Subcutaneous abdominal adipose tissue (tissue), 5 donors: ENCODE measurements at regions not wholly inside any gene's neighbourhood (a gene's known extent, or its start where the extent isn't known, plus 50 kb on each side); places are given as distances from the start of the nearest gene placed in this dataset.
"Not testable (repeated sequence)": the region's sequence is repeated elsewhere in the genome, so short reads cannot be mapped to it uniquely, and the experiment has no call there.

Experiments used
- H3K27ac ChIP-seq: one replicate; pipeline ENCODE4 v1.7.0; 2013; ENCODE audit warnings: low read depth, mild to moderate bottlenecking, inconsistent platforms, low read length, moderate library complexity
- H3K27me3 ChIP-seq, 5 donors: one replicate each; pipeline ENCODE4 v1.7.0; 2013; ENCODE audit warnings: low read length in 5 of 5, inconsistent platforms in 1 of 5; ENCODE audit not compliant: control insufficient read depth in 5 of 5, insufficient read depth in 4 of 5
- H3K36me3 ChIP-seq, 5 donors: one replicate each; pipeline ENCODE4 v1.7.0; 2013; ENCODE audit warnings: low read length in 5 of 5; ENCODE audit not compliant: control insufficient read depth in 5 of 5, insufficient read depth in 5 of 5
- H3K4me1 ChIP-seq, 5 donors: one replicate each; pipeline ENCODE4 v1.7.0; 2013; ENCODE audit warnings: low read length in 5 of 5, mild to moderate bottlenecking in 3 of 5, moderate library complexity in 1 of 5; ENCODE audit not compliant: control insufficient read depth in 5 of 5, insufficient read depth in 5 of 5
- H3K4me3 ChIP-seq, 5 donors: one replicate each; pipeline ENCODE4 v1.7.0; 2013; ENCODE audit warnings: low read length in 5 of 5, low read depth in 1 of 5
- H3K9ac ChIP-seq, 5 donors: one replicate each; pipeline ENCODE4 v1.7.0; 2013; ENCODE audit warnings: low read length in 5 of 5, mild to moderate bottlenecking in 4 of 5, moderate library complexity in 3 of 5
- H3K9me3 ChIP-seq, 5 donors: one replicate each; pipeline ENCODE4 v1.7.0; 2013; ENCODE audit warnings: low read length in 5 of 5; ENCODE audit not compliant: control insufficient read depth in 5 of 5
- donor health status: healthy.
- donor health status: healthy.
- donor health status: healthy.
- donor health status: healthy.
- donor health status: healthy.

- Histone ChIP-seq H3K9ac (no peak overlapping the region), H3K27ac (no peak overlapping the region), H3K27me3 (no peaks in the 10 kb centered on the region), H3K4me3 (no peak overlapping the region), H3K9me3 (no peaks in the 10 kb centered on the region), H3K4me1 (no peaks in the 10 kb centered on the region), H3K36me3 (no peaks in the 10 kb centered on the region)
Observed at GRCh38 chr14:25699981-25700380, 650.0 kb upstream of the STXBP6 start.

GRCh38 chr14:25698111-25698510, 648.2 kb upstream of the STXBP6 start:
- Histone ChIP-seq H3K27me3 (no peaks in the 10 kb centered on the region), H3K36me3 (no peaks in the 10 kb centered on the region), H3K27ac (no peak overlapping the region), H3K9me3 (no peaks in the 10 kb centered on the region), H3K4me3 (no peak overlapping the region), H3K4me1 (no peaks in the 10 kb centered on the region), H3K9ac (no peak overlapping the region)

GRCh38 chr14:25696176-25696575, 646.2 kb upstream of the STXBP6 start:
- H3K4me1 ChIP-seq: no peaks in the 10 kb centered on the region
- H3K27me3 ChIP-seq: no peaks in the 10 kb centered on the region
- H3K9me3 ChIP-seq: no peaks in the 10 kb centered on the region
- H3K36me3 ChIP-seq: no peaks in the 10 kb centered on the region
- no peak overlapping the region for H3K9ac ChIP-seq
- no peak overlapping the region for H3K27ac ChIP-seq
- H3K4me3 ChIP-seq: no peak overlapping the region

DNA sequence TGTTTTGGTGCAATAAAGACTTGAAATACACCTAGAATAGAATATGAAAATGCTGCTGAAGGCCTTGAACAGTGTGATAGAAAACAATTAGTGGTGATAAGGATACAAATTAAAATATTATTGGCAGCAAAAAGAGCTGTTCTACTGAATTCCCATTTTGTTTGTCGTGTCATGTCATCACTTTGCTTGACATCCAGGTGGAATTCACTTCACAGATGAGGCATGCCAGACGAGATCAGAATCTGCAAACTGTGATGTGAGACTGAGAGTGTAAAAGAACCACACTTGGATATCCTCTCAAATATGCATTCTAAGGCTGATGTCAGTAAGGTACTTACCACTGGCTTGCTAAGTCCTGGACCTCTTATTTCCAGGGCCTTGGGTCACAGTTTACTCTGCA, 635.1 kb upstream of the STXBP6 start:
- Histone ChIP-seq H3K27me3 (no peaks in the 10 kb centered on the region), H3K27ac (no peak overlapping the region), H3K4me1 (no peaks in the 10 kb centered on the region), H3K9ac (no peak overlapping the region), H3K36me3 (no peaks in the 10 kb centered on the region), H3K9me3 (peaks cover 0 to 5% (median 2%) of the 10 kb centered on the region in 5 donors), H3K4me3 (no peak overlapping the region)

DNA sequence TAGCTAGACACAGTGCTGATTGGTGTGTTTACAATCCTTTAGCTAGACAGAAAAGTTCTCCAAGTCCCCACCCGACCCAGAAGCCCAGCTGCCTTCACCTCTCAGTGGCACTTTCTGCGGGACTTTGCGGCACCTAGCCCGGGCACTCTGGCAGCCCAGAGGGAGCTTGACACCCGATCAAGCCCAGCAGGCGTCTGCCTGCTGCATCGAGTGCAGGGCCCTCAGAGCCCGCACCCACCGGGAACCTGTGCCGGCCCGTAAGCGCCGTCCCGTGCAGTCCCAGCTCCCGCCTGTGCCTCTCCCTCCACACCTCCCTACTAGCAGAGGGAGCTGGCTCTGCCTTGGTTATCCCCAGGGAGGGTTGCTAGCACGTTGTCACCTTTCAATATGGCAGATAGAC, 631.0 kb upstream of the STXBP6 start:
- Histone ChIP-seq H3K36me3 (no peaks in the 10 kb centered on the region), H3K27ac (no peak overlapping the region), H3K27me3 (no peaks in the 10 kb centered on the region), H3K9me3 (peaks cover 0 to 5% (median 2%) of the 10 kb centered on the region in 5 donors), H3K4me3 (no peak overlapping the region), H3K9ac (no peak overlapping the region), H3K4me1 (no peaks in the 10 kb centered on the region)

GRCh38 chr14:25680511-25680910, 630.6 kb upstream of the STXBP6 start:
- H3K27ac ChIP-seq, H3K36me3 ChIP-seq, H3K4me1 ChIP-seq, H3K9me3 ChIP-seq, H3K9ac ChIP-seq, H3K4me3 ChIP-seq, H3K27me3 ChIP-seq: not testable (repeated sequence)

- no peak overlapping the region for H3K9ac ChIP-seq
Observed at GRCh38 chr14:25677111-25677510, 627.2 kb upstream of the STXBP6 start.

DNA sequence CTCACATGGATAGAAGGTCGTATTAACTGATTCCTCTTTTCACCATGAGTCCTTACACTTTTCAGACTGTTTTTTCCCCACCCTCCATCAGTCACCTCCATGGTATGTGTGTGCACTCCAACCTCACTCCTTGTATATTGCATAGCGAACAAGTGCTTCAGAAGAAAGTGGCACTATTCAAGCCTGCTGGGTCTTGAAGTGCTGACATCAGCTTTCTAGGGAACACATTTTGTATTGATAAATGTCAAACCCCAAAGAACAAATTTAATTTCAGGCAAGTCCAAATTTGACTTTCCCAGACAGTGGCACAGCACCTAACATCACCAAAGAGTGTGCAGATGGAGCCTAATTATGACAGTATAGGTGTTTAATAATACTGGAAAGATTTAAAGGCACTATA, 617.4 kb upstream of the STXBP6 start:
- H3K4me3 ChIP-seq: no peak overlapping the region
- no peaks in the 10 kb centered on the region for H3K36me3 ChIP-seq
- no peaks in the 10 kb centered on the region for H3K4me1 ChIP-seq
- no peaks in the 10 kb centered on the region for H3K9me3 ChIP-seq
- no peaks in the 10 kb centered on the region for H3K27me3 ChIP-seq
- no peak overlapping the region for H3K27ac ChIP-seq
- H3K9ac ChIP-seq: no peak overlapping the region

More at GRCh38 chr14:25677111-25677510, 627.2 kb upstream of the STXBP6 start:
- Histone ChIP-seq H3K4me3 (no peak overlapping the region), H3K9me3 (peaks cover 0 to 5% (median 2%) of the 10 kb centered on the region in 5 donors), H3K36me3 (no peaks in the 10 kb centered on the region), H3K4me1 (no peaks in the 10 kb centered on the region), H3K27me3 (no peaks in the 10 kb centered on the region), H3K27ac (no peak overlapping the region)

- no peak overlapping the region for H3K9ac ChIP-seq
- no peaks in the 10 kb centered on the region for H3K9me3 ChIP-seq
- H3K4me1 ChIP-seq: no peaks in the 10 kb centered on the region
- no peaks in the 10 kb centered on the region for H3K27me3 ChIP-seq
- no peaks in the 10 kb centered on the region for H3K36me3 ChIP-seq
- H3K27ac ChIP-seq: no peak overlapping the region
- H3K4me3 ChIP-seq: no peak overlapping the region
Observed at GRCh38 chr14:25666877-25667276, 616.9 kb upstream of the STXBP6 start.

- H3K4me3 ChIP-seq: no peak overlapping the region
- H3K27ac ChIP-seq: no peak overlapping the region
- H3K4me1 ChIP-seq: no peaks in the 10 kb centered on the region
- no peaks in the 10 kb centered on the region for H3K9me3 ChIP-seq
- H3K36me3 ChIP-seq: no peaks in the 10 kb centered on the region
- no peaks in the 10 kb centered on the region for H3K27me3 ChIP-seq
- no peak overlapping the region for H3K9ac ChIP-seq
Observed at GRCh38 chr14:25658988-25659387, 609.0 kb upstream of the STXBP6 start.

DNA sequence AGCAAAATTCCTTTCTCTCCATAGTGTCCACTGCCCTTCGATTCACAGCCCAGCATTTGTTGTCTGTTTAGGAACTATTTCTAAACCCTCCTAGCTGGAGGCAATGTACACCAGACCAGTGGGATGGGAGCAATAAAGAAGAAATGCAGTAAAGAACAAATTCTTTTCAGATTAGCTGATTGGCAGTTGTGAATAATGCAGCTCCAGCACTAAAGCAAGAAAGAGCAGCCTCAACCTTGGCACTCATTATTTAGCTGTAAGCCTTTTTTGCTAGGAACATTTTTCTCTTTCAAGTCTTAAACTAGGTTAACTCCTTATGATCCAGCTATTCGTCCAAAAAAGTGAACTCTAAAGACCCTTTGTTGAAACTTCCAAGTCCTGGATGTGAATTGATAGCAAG, 580.5 kb upstream of the STXBP6 start:
- Histone ChIP-seq H3K36me3 (no peaks in the 10 kb centered on the region), H3K9ac (no peak overlapping the region), H3K4me3 (no peak overlapping the region), H3K4me1 (no peaks in the 10 kb centered on the region), H3K27me3 (no peaks in the 10 kb centered on the region), H3K9me3 (no peaks in the 10 kb centered on the region), H3K27ac (no peak overlapping the region)
